H1 (cell line): ENCODE measurements at regions not wholly inside any gene's neighbourhood (a gene's known extent, or its start where the extent isn't known, plus 50 kb on each side); places are given as distances from the start of the nearest gene placed in this dataset.

Experiments used
- BACH1 ChIP-seq: IDR thresholded peaks from 2 replicates; pipeline ENCODE4 v1.6.1; 2012; ENCODE audit warnings: low read length, improper control_type of control experiment
- CTCF ChIP-seq, 3 experiments: IDR thresholded peaks; 1 replicate in 2 of 3; 2 replicates in 1 of 3; pipeline versions ENCODE4 v1.5.1 to v1.6.1; 2011; ENCODE audit warnings: low read length in 3 of 3, mild to moderate bottlenecking in 3 of 3, inconsistent platforms in 2 of 3, low read depth in 1 of 3, moderate library complexity in 1 of 3; ENCODE audit not compliant: insufficient read depth in 1 of 3; ENCODE audit errors: control extremely low read depth in 1 of 3
- EP300 ChIP-seq, 2 experiments: IDR thresholded peaks; 1 replicate in 1 of 2; 2 replicates in 1 of 2; pipeline ENCODE4 v1.6.1; 2011 to 2012; ENCODE audit warnings: low read depth in 2 of 2, low read length in 2 of 2, mild to moderate bottlenecking in 2 of 2, borderline replicate concordance in 1 of 2, inconsistent platforms in 1 of 2, moderate library complexity in 1 of 2
- EZH2 ChIP-seq: fragments of 200-600 bp; sonication (generic); IDR thresholded peaks from 2 replicates; pipeline ENCODE4 v1.7.1; 2012; ENCODE audit warnings: low read depth, mild to moderate bottlenecking, moderate library complexity, low read length, inconsistent platforms; ENCODE audit not compliant: severe bottlenecking
- POLR2A ChIP-seq, 2 experiments: IDR thresholded peaks; 1 replicate in 1 of 2; 2 replicates in 1 of 2; pipeline ENCODE4 v1.6.1; 2011; ENCODE audit warnings: low read depth in 2 of 2, low read length in 2 of 2, mild to moderate bottlenecking in 2 of 2; ENCODE audit errors: control extremely low read depth in 1 of 2
- POLR2AphosphoS5 ChIP-seq: IDR thresholded peaks from 2 replicates; pipeline ENCODE4 v1.6.1; 2011; ENCODE audit warnings: low read depth, low read length
- RAD21 ChIP-seq, 2 experiments: IDR thresholded peaks in 1 of 2; conservative IDR thresholded peaks in 1 of 2; 2 replicates each; pipeline ENCODE4 v1.6.1; 2011; ENCODE audit warnings: low read depth in 2 of 2, low read length in 2 of 2, improper control_type of control experiment in 1 of 2, inconsistent platforms in 1 of 2, mild to moderate bottlenecking in 1 of 2, moderate library complexity in 1 of 2
- TAF1 ChIP-seq: IDR thresholded peaks from 2 replicates; pipeline ENCODE4 v1.6.1; 2011; ENCODE audit warnings: mild to moderate bottlenecking, low read depth, low read length

DNA sequence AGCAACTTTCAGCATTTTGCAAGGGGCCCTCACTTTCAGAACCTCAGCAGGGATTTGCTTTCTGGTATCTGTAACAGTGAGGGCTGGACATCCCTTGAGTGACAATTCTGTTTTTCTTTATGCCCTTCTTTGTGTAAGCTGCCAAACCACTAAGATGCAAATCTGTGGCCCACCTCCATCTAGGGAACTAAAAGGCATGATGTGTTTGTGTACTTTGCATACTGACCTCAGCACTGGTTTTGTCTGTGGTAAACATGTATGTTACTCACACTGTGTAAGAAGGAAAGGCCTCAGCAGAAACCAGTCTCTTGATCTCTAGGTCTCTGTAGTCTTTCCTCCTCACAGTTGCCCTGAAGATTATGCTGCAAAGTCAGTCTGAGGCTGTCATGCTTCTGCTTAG is 396.6 kb upstream of the DYNLRB2 start:
- TF ChIP-seq EZH2, result no peak
- no peak for TF ChIP-seq TAF1
- no peak for TF ChIP-seq CTCF (IDR thresholded peaks at IDR 0.05; ENCODE audit: control extremely low read depth in 1 of 3, insufficient read depth in 1 of 3, low read depth in 1 of 3, low read length in 3 of 3)
- TF ChIP-seq POLR2AphosphoS5, result no peak
- TF ChIP-seq EP300 (IDR thresholded peaks at IDR 0.05; ENCODE audit: borderline replicate concordance in 1 of 2, low read depth in 2 of 2, low read length in 2 of 2), result no peak
- TF ChIP-seq RAD21 (IDR thresholded peaks at IDR 0.05 in 1 of 2, conservative IDR thresholded peaks at IDR 0.05 in 1 of 2; ENCODE audit: low read depth in 2 of 2, low read length in 2 of 2), result no peak
- no peak for TF ChIP-seq BACH1
- TF ChIP-seq POLR2A (IDR thresholded peaks at IDR 0.05; ENCODE audit: control extremely low read depth in 1 of 2, low read depth in 2 of 2, low read length in 2 of 2), result no peak
